Testis (tissue), 2 donors: ENCODE measurements at regions not wholly inside any gene's neighbourhood (a gene's known extent, or its start where the extent isn't known, plus 50 kb on each side); places are given as distances from the start of the nearest gene placed in this dataset.

Experiments used
- POLR2A ChIP-seq: fragments of 450-650 bp; IDR thresholded peaks from one replicate; pipeline ENCODE4 v1.6.1; 2017; ENCODE audit warnings: antibody characterized with exemption, mild to moderate bottlenecking, moderate library complexity
- TF ChIP-seq, protein P1 (sequence below), 3 experiments: fragments of 450-650 bp in 2 of 3; fragments of 200-600 bp in 1 of 3; sonication (generic) in 1 of 3; IDR thresholded peaks; one replicate each; pipeline ENCODE4 v1.5.1; 2016 to 2019; ENCODE audit warnings: antibody characterized with exemption in 3 of 3, mild to moderate bottlenecking in 2 of 3, moderate library complexity in 1 of 3

DNA sequence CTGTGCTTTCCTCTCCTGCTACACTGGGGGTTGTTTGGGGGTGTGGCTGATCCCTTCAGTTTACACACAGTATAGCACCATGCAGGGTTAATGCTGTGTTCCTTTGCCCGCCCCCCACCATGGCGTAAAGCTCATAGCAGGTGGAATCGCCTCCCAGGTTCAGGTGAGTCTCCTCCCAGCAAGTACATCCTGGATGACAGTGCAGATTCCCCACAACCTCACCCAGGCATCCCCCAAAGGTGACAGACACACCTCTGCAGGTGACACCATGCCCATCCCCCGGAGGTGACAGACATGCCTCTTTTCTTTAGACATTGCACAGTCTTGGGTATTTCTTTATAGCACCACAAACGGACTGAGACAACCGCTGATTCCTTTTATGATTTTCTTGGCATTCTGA, 343.7 kb downstream of the BRD1 start:
- TF ChIP-seq, protein P1, sequence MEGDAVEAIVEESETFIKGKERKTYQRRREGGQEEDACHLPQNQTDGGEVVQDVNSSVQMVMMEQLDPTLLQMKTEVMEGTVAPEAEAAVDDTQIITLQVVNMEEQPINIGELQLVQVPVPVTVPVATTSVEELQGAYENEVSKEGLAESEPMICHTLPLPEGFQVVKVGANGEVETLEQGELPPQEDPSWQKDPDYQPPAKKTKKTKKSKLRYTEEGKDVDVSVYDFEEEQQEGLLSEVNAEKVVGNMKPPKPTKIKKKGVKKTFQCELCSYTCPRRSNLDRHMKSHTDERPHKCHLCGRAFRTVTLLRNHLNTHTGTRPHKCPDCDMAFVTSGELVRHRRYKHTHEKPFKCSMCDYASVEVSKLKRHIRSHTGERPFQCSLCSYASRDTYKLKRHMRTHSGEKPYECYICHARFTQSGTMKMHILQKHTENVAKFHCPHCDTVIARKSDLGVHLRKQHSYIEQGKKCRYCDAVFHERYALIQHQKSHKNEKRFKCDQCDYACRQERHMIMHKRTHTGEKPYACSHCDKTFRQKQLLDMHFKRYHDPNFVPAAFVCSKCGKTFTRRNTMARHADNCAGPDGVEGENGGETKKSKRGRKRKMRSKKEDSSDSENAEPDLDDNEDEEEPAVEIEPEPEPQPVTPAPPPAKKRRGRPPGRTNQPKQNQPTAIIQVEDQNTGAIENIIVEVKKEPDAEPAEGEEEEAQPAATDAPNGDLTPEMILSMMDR (IDR thresholded peaks at IDR 0.05) = no peak
- TF ChIP-seq POLR2A = no peak
